Ishikawa (cell line): ENCODE measurements at regions not wholly inside any gene's neighbourhood (a gene's known extent, or its start where the extent isn't known, plus 50 kb on each side); places are given as distances from the start of the nearest gene placed in this dataset.

ENCODE experiments used
- CEBPB ChIP-seq: IDR thresholded peaks from 2 replicates; pipeline ENCODE4 v1.6.1; 2012
- CREB1 ChIP-seq: IDR thresholded peaks from 2 replicates; pipeline ENCODE4 v1.6.1; 2012; ENCODE audit warnings: low read depth
- EGR1 ChIP-seq: IDR thresholded peaks from 2 replicates; pipeline ENCODE4 v1.6.1; 2012
- EP300 ChIP-seq: IDR thresholded peaks from 2 replicates; pipeline ENCODE4 v1.6.1; 2012; ENCODE audit warnings: borderline replicate concordance
- FOXM1 ChIP-seq: IDR thresholded peaks from 2 replicates; pipeline ENCODE4 v1.6.1; 2012; ENCODE audit warnings: low read depth, borderline replicate concordance
- MAX ChIP-seq: IDR thresholded peaks from 2 replicates; pipeline ENCODE4 v1.6.1; 2012
- NFIC ChIP-seq: IDR thresholded peaks from 2 replicates; pipeline ENCODE4 v1.6.1; 2012
- RAD21 ChIP-seq: IDR thresholded peaks from 2 replicates; pipeline ENCODE4 v1.6.1; 2012; ENCODE audit warnings: low read depth
- REST ChIP-seq: IDR thresholded peaks from 2 replicates; pipeline ENCODE4 v1.6.1; 2012; ENCODE audit warnings: low read depth, mild to moderate bottlenecking
- TAF1 ChIP-seq: IDR thresholded peaks from 2 replicates; pipeline ENCODE4 v1.6.1; 2012; ENCODE audit warnings: low read depth, mild to moderate bottlenecking
- TCF12 ChIP-seq: IDR thresholded peaks from 2 replicates; pipeline ENCODE4 v1.6.1; 2012; ENCODE audit warnings: low read depth
- TEAD4 ChIP-seq: IDR thresholded peaks from 2 replicates; pipeline ENCODE4 v1.6.1; 2012
- USF1 ChIP-seq: IDR thresholded peaks from 2 replicates; pipeline ENCODE4 v1.6.1; 2012
- YY1 ChIP-seq: IDR thresholded peaks from 2 replicates; pipeline ENCODE4 v1.6.1; 2012; ENCODE audit warnings: low read depth
- ZBTB7A ChIP-seq: IDR thresholded peaks from 2 replicates; pipeline ENCODE4 v1.6.1; 2012; ENCODE audit warnings: low read depth

- TF ChIP-seq FOXM1 (no peak), EGR1 (no peak), USF1 (no peak), MAX (no peak), CEBPB (no peak), CREB1 (no peak), REST (no peak), NFIC (no peak), TAF1 (no peak), YY1 (no peak), EP300 (no peak), TEAD4 (no peak), TCF12 (no peak), RAD21 (no peak), ZBTB7A (no peak)
These were observed 878.2 kb downstream of the MAT2B start for GRCh38 chr5:164383662-164384061.

GRCh38 chr5:164392531-164392930, 887.1 kb downstream of the MAT2B start:
- no peak for TF ChIP-seq ZBTB7A
- TF ChIP-seq RAD21 = no peak
- TF ChIP-seq EGR1 = no peak
- TF ChIP-seq TCF12 = no peak
- TF ChIP-seq EP300 = no peak
- no peak for TF ChIP-seq YY1
- TF ChIP-seq FOXM1 = no peak
- no peak for TF ChIP-seq MAX
- no peak for TF ChIP-seq TAF1
- TF ChIP-seq CREB1 = no peak
- no peak for TF ChIP-seq TEAD4

GRCh38 chr5:164394686-164395194, 889.3 kb downstream of the MAT2B start:
- TF ChIP-seq TCF12 (no peak), USF1 (no peak), EP300 (no peak), REST (no peak), ZBTB7A (no peak), CEBPB (no peak), CREB1 (no peak), NFIC (no peak), EGR1 (no peak), YY1 (no peak), FOXM1 (no peak), TEAD4 (no peak), RAD21 (no peak), MAX (no peak), TAF1 (no peak)

- TF ChIP-seq REST (no peak), TEAD4 (no peak), FOXM1 (no peak), RAD21 (no peak), NFIC (no peak), YY1 (no peak), ZBTB7A (no peak), CEBPB (no peak)
These were observed 907.1 kb downstream of the MAT2B start for GRCh38 chr5:164412531-164412930.
